Right forelimb (tissue), 1 donor: ENCODE measurements at regions not wholly inside any gene's neighbourhood (a gene's known extent, or its start where the extent isn't known, plus 50 kb on each side); places are given as distances from the start of the nearest gene placed in this dataset.

ENCODE experiments used
- DNase-seq: peaks from one replicate; pipeline ENCODE4 v3.0.0-alpha.2; 2018

GRCh38 chr9:89920951-89921350, 316.1 kb downstream of the GADD45G start:
- no peak for DNase-seq

GRCh38 chr9:89922099-89922498, 317.3 kb downstream of the GADD45G start:
- no peak for DNase-seq

- DNase-seq: no peak
Observed at GRCh38 chr9:89923174-89923573, 318.4 kb downstream of the GADD45G start.

- no peak for DNase-seq
Observed at GRCh38 chr9:89923961-89924504, 319.2 kb downstream of the GADD45G start.

- no peak for DNase-seq
Observed at GRCh38 chr9:89924611-89925010, 319.8 kb downstream of the GADD45G start.

- no peak for DNase-seq
Observed at GRCh38 chr9:89926167-89926566, 321.4 kb downstream of the GADD45G start.

GRCh38 chr9:89926691-89927220, 321.9 kb downstream of the GADD45G start:
- no peak for DNase-seq

- DNase-seq: no peak
Observed at GRCh38 chr9:89928106-89928505, 323.3 kb downstream of the GADD45G start.

GRCh38 chr9:89928521-89929275, 323.9 kb downstream of the GADD45G start:
- DNase-seq: no peak

- DNase-seq: no peak
Observed at GRCh38 chr9:89929315-89929672, 324.5 kb downstream of the GADD45G start.

GRCh38 chr9:89929673-89930480, 325.1 kb downstream of the GADD45G start:
- no peak for DNase-seq

- DNase-seq: no peak
Observed at GRCh38 chr9:89933578-89933977, 328.8 kb downstream of the GADD45G start.

GRCh38 chr9:89935115-89935514, 330.3 kb downstream of the GADD45G start:
- DNase-seq: no peak

- DNase-seq: no peak
Observed at GRCh38 chr9:89935801-89936200, 331.0 kb downstream of the GADD45G start.

GRCh38 chr9:89937051-89937450, 332.2 kb downstream of the GADD45G start:
- DNase-seq: no peak

- no peak for DNase-seq
Observed at GRCh38 chr9:89939181-89939580, 334.4 kb downstream of the GADD45G start.

- no peak for DNase-seq
Observed at GRCh38 chr9:89939626-89940292, 334.9 kb downstream of the GADD45G start.

- no peak for DNase-seq
Observed at GRCh38 chr9:89940625-89941024, 335.8 kb downstream of the GADD45G start.

GRCh38 chr9:89941875-89942274, 337.1 kb downstream of the GADD45G start:
- DNase-seq: no peak

- DNase-seq: no peak
Observed at GRCh38 chr9:89942643-89943042, 337.8 kb downstream of the GADD45G start.

- DNase-seq: no peak
Observed at GRCh38 chr9:89943309-89943708, 338.5 kb downstream of the GADD45G start.

- DNase-seq: no peak
Observed at GRCh38 chr9:89943728-89944127, 338.9 kb downstream of the GADD45G start.

GRCh38 chr9:89945133-89945532, 340.3 kb downstream of the GADD45G start:
- no peak for DNase-seq
